HG02798 (cell line): ENCODE measurements at regions not wholly inside any gene's neighbourhood (a gene's known extent, or its start where the extent isn't known, plus 50 kb on each side); places are given as distances from the start of the nearest gene placed in this dataset.

Experiments
- ATAC-seq: cut with Tn5 transposase; IDR thresholded peaks from one replicate; pipeline ENCODE4 v1.9.1; 2021; ENCODE audit warnings: mild to moderate bottlenecking; ENCODE audit not compliant: unreplicated experiment, poor library complexity

GRCh38 chr9:11794984-11795383 lies 898.2 kb upstream of the TYRP1 start:
- ATAC-seq, result no peak

GRCh38 chr9:11805969-11806368 lies 887.2 kb upstream of the TYRP1 start:
- ATAC-seq, result no peak

GRCh38 chr9:11821306-11821975 lies 871.7 kb upstream of the TYRP1 start:
- ATAC-seq, result no peak

- no peak for ATAC-seq
Observed at GRCh38 chr9:11828201-11828600, 865.0 kb upstream of the TYRP1 start.

- ATAC-seq, result no peak
Observed at GRCh38 chr9:11833056-11833455, 860.1 kb upstream of the TYRP1 start.

GRCh38 chr9:11868795-11869194 lies 824.4 kb upstream of the TYRP1 start:
- no peak for ATAC-seq

GRCh38 chr9:11871852-11872251 lies 821.3 kb upstream of the TYRP1 start:
- ATAC-seq, result no peak

- ATAC-seq, result no peak
Observed at GRCh38 chr9:11872471-11872870, 820.7 kb upstream of the TYRP1 start.

- no peak for ATAC-seq
Observed at GRCh38 chr9:11874414-11874813, 818.8 kb upstream of the TYRP1 start.

GRCh38 chr9:11892401-11892800 lies 800.8 kb upstream of the TYRP1 start:
- ATAC-seq, result no peak

- ATAC-seq, result no peak
Observed at GRCh38 chr9:11893331-11893730, 799.9 kb upstream of the TYRP1 start.

- no peak for ATAC-seq
Observed at GRCh38 chr9:11894136-11894535, 799.0 kb upstream of the TYRP1 start.

- ATAC-seq, result no peak
Observed at GRCh38 chr9:11902610-11903009, 790.6 kb upstream of the TYRP1 start.

GRCh38 chr9:11915699-11916098 lies 777.5 kb upstream of the TYRP1 start:
- ATAC-seq, result no peak

- ATAC-seq, result no peak
Observed at GRCh38 chr9:11928871-11929321, 764.3 kb upstream of the TYRP1 start.

GRCh38 chr9:11931109-11931508 lies 762.1 kb upstream of the TYRP1 start:
- ATAC-seq, result no peak

GRCh38 chr9:11931751-11932150 lies 761.4 kb upstream of the TYRP1 start:
- ATAC-seq, result no peak

GRCh38 chr9:11933926-11934325 lies 759.3 kb upstream of the TYRP1 start:
- ATAC-seq, result no peak

GRCh38 chr9:11946531-11946930 lies 746.7 kb upstream of the TYRP1 start:
- ATAC-seq, result no peak

GRCh38 chr9:11962327-11962726 lies 730.9 kb upstream of the TYRP1 start:
- ATAC-seq, result no peak

GRCh38 chr9:11966786-11967185 lies 726.4 kb upstream of the TYRP1 start:
- ATAC-seq, result no peak

- no peak for ATAC-seq
Observed at GRCh38 chr9:11968631-11969030, 724.6 kb upstream of the TYRP1 start.

- no peak for ATAC-seq
Observed at GRCh38 chr9:11973011-11973410, 720.2 kb upstream of the TYRP1 start.
